Gastrocnemius medialis (tissue), 4 donors: ENCODE measurements at regions not wholly inside any gene's neighbourhood (a gene's known extent, or its start where the extent isn't known, plus 50 kb on each side); places are given as distances from the start of the nearest gene placed in this dataset.

ENCODE experiments used
- ATAC-seq, 2 donors: fragments of 150-250 bp; one replicate each; pipeline ENCODE4 v1.9.1; 2016
- DNase-seq, 2 donors: peaks; one replicate each; pipeline ENCODE4 v3.0.0-alpha.2; 2019
- H3K27ac ChIP-seq, 4 donors: fragments of 200-600 bp; sonication (generic); 1 replicate in 1 of 4; 2 replicates in 3 of 4; pipeline ENCODE4 v1.5.1; 2016 to 2018; ENCODE audit warnings: mild to moderate bottlenecking in 2 of 4, moderate library complexity in 1 of 4
- H3K27me3 ChIP-seq, 3 donors: fragments of 200-600 bp; sonication (generic) in 2 of 3; 1 replicate in 1 of 3; 2 replicates in 2 of 3; pipeline versions ENCODE4 v1.5.1 to v1.6.0; 2016 to 2019; ENCODE audit warnings: mild to moderate bottlenecking in 1 of 3, moderate library complexity in 1 of 3
- H3K36me3 ChIP-seq, 2 donors: fragments of 200-600 bp; sonication (generic) in 1 of 2; one replicate each; pipeline ENCODE4 v1.5.1; 2017 to 2018
- H3K4me1 ChIP-seq, 2 donors: fragments of 200-600 bp; sonication (generic) in 1 of 2; one replicate each; pipeline ENCODE4 v1.5.1; 2016 to 2017; ENCODE audit warnings: mild to moderate bottlenecking in 2 of 2
- H3K4me3 ChIP-seq, 4 donors: fragments of 200-600 bp; sonication (generic) in 3 of 4; 1 replicate in 1 of 4; 2 replicates in 3 of 4; pipeline ENCODE4 v1.5.1; 2016 to 2019; ENCODE audit warnings: mild to moderate bottlenecking in 2 of 4
- H3K9me3 ChIP-seq, 3 donors: fragments of 200-600 bp; sonication (generic) in 2 of 3; 1 replicate in 1 of 3; 2 replicates in 2 of 3; pipeline ENCODE4 v1.5.1; 2016 to 2019
- POLR2A ChIP-seq, 2 donors: fragments of 450-650 bp; IDR thresholded peaks; one replicate each; pipeline ENCODE4 v1.6.1; 2017; ENCODE audit warnings: antibody characterized with exemption in 2 of 2, mild to moderate bottlenecking in 2 of 2, moderate library complexity in 2 of 2
- in situ Hi-C, 4 donors: fragments of 200-750 bp; cut with MboI; loops; one replicate each; pipeline versions ENCODE4 v1.15.0 to v1.8.0; 2017; ENCODE audit warnings: low sequenced_read_pairs in 4 of 4
- intact Hi-C: fragments of 100-400 bp; cut with DNase I; formaldehyde crosslinking; loops from one replicate; pipeline ENCODE4 v1.15.1; 2023; ENCODE audit warnings: low total_unique reads
- TF ChIP-seq, protein P1 (sequence below), 5 experiments: fragments of 450-650 bp in 3 of 5; fragments of 200-600 bp in 2 of 5; sonication (generic) in 2 of 5; IDR thresholded peaks in 4 of 5; conservative IDR thresholded peaks in 1 of 5; 1 replicate in 4 of 5; 2 replicates in 1 of 5; pipeline ENCODE4 v1.5.1; 2016 to 2019; ENCODE audit warnings: antibody characterized with exemption in 5 of 5, mild to moderate bottlenecking in 3 of 5, moderate library complexity in 3 of 5

DNA sequence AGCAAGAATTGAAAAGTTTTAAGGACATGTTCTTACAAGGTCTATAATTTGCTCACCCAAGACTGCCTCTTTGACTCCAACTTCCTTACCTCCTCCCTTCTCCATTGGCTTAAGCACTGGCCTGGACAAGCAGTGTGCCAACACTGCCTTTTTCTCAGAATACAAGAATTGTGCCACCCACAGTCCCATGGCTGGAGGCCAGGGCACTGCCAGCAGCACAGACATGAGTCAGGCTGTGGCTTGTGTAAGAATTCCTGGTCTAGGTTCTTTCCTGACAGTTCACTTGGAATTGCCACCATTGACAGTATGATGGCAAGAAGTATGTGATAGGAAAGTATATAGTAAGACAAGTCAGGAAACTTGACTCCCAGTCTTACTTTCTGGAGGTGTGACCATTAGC, 202.7 kb upstream of the MARCKS start:
- H3K4me3 ChIP-seq: no peak overlapping the region
- DNase-seq: peak; percentile 23 to 67
- no peaks in the 10 kb centered on the region for H3K27me3 ChIP-seq
- H3K9me3 ChIP-seq: no peaks in the 10 kb centered on the region
- H3K27ac ChIP-seq: peak overlapping the region in 1 of 4 donors; percentile 31
- in situ Hi-C loops: no loop called here
- intact Hi-C loops: no loop called here
- ATAC-seq: peak; percentile 83 to 86
- H3K4me1 ChIP-seq: no peaks in the 10 kb centered on the region
- H3K36me3 ChIP-seq: no peaks in the 10 kb centered on the region
- TF ChIP-seq, protein P1, sequence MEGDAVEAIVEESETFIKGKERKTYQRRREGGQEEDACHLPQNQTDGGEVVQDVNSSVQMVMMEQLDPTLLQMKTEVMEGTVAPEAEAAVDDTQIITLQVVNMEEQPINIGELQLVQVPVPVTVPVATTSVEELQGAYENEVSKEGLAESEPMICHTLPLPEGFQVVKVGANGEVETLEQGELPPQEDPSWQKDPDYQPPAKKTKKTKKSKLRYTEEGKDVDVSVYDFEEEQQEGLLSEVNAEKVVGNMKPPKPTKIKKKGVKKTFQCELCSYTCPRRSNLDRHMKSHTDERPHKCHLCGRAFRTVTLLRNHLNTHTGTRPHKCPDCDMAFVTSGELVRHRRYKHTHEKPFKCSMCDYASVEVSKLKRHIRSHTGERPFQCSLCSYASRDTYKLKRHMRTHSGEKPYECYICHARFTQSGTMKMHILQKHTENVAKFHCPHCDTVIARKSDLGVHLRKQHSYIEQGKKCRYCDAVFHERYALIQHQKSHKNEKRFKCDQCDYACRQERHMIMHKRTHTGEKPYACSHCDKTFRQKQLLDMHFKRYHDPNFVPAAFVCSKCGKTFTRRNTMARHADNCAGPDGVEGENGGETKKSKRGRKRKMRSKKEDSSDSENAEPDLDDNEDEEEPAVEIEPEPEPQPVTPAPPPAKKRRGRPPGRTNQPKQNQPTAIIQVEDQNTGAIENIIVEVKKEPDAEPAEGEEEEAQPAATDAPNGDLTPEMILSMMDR (IDR thresholded peaks at IDR 0.05 in 4 of 5, conservative IDR thresholded peaks at IDR 0.05 in 1 of 5): no peak
- TF ChIP-seq POLR2A (IDR thresholded peaks at IDR 0.05): no peak

DNA sequence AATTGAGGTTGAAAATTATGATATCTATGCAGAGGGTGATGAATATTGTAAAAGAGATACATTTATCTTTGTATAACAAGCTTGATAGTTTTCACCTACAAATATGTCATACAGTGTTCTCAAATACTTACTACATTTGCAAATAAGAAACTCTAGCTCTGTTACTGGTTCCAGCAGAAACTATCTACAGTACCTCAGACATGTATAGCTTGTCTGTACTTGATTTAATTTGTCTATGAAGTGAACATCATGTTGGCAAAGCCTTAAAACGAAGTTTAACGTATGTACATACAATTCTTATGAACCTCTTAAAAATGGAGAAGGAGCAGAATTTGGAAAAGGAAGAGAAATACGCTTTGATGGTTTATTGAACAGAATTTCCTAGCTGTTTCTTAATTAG, 201.4 kb upstream of the MARCKS start:
- H3K27ac ChIP-seq: no peak overlapping the region
- no peak overlapping the region for H3K4me3 ChIP-seq
- TF ChIP-seq POLR2A (IDR thresholded peaks at IDR 0.05): no peak
- TF ChIP-seq, protein P1 (IDR thresholded peaks at IDR 0.05 in 4 of 5, conservative IDR thresholded peaks at IDR 0.05 in 1 of 5): no peak
- H3K4me1 ChIP-seq: no peaks in the 10 kb centered on the region
- H3K36me3 ChIP-seq: no peaks in the 10 kb centered on the region
- in situ Hi-C loops (no loop called here), intact Hi-C loops (no loop called here)
- ATAC-seq: no peak
- DNase-seq: no peak
- H3K27me3 ChIP-seq: no peaks in the 10 kb centered on the region
- H3K9me3 ChIP-seq: no peaks in the 10 kb centered on the region

DNA sequence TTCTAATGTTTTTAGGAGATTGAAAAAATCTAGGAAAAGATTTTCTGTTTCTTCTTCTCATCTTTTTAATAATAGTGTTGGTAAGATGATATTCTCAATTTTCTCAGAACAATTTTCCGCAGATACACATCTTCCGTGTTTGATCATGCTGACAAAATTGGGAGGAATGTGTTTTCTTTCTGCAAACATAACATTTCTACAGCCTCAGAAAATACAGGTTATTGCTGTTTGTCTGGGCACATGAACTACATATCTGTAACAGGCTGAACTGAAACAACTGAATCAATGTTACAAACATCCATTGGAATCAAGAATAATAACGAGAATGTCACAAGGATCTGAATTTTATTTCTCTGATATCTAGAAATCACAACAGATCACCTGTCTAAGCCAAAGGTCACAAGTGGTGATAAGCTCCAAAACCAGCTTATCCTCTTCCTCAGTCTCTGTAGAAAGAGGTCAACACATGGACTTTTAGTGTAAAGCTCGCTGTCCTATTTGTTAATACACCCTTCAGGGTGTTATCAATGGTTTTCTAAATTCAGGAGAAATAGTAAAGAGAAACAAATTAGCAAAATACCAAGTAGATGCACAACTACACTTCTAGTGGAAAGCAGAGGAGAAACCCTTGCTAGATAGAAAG, 197.3 kb upstream of the MARCKS start:
- no peak overlapping the region for H3K27ac ChIP-seq
- no peaks in the 10 kb centered on the region for H3K27me3 ChIP-seq
- no peaks in the 10 kb centered on the region for H3K9me3 ChIP-seq
- intact Hi-C loops (no loop called here), in situ Hi-C loops (no loop called here)
- TF ChIP-seq, protein P1 (IDR thresholded peaks at IDR 0.05 in 4 of 5, conservative IDR thresholded peaks at IDR 0.05 in 1 of 5): no peak
- no peak for TF ChIP-seq POLR2A (IDR thresholded peaks at IDR 0.05)
- H3K4me1 ChIP-seq: no peaks in the 10 kb centered on the region
- DNase-seq: no peak
- no peak for ATAC-seq
- H3K36me3 ChIP-seq: no peaks in the 10 kb centered on the region
- H3K4me3 ChIP-seq: no peak overlapping the region

DNA sequence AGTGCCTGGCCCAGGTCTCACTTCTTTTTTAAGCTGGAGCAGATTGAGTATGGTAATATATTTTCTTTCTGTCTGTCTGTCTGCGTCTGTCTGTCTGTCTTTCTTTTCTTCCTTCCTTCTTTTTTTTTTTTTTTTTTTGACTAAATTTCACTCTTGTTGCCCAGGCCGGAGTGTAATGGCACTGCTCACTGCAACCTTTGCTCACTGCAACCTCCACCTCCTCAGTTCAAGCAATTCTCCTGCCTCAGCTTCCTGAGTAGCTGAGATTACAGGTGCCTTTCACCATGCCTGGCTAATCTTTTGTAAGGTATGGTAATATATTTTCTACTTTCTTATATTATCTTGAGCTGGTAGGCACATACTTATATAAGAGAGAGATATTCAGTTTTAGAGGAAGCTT, 196.3 kb upstream of the MARCKS start:
- H3K9me3 ChIP-seq: no peaks in the 10 kb centered on the region
- no peak for DNase-seq
- intact Hi-C loops (no loop called here), in situ Hi-C loops (no loop called here)
- no peaks in the 10 kb centered on the region for H3K27me3 ChIP-seq
- no peaks in the 10 kb centered on the region for H3K4me1 ChIP-seq
- no peak overlapping the region for H3K4me3 ChIP-seq
- no peaks in the 10 kb centered on the region for H3K36me3 ChIP-seq
- no peak overlapping the region for H3K27ac ChIP-seq
- TF ChIP-seq, protein P1 (IDR thresholded peaks at IDR 0.05 in 4 of 5, conservative IDR thresholded peaks at IDR 0.05 in 1 of 5): no peak
- TF ChIP-seq POLR2A (IDR thresholded peaks at IDR 0.05): no peak
- ATAC-seq: no peak
